ENCODE measurements at regions not wholly inside any gene's neighbourhood (a gene's known extent, or its start where the extent isn't known, plus 50 kb on each side); places are given as distances from the start of the nearest gene placed in this dataset.

DNA sequence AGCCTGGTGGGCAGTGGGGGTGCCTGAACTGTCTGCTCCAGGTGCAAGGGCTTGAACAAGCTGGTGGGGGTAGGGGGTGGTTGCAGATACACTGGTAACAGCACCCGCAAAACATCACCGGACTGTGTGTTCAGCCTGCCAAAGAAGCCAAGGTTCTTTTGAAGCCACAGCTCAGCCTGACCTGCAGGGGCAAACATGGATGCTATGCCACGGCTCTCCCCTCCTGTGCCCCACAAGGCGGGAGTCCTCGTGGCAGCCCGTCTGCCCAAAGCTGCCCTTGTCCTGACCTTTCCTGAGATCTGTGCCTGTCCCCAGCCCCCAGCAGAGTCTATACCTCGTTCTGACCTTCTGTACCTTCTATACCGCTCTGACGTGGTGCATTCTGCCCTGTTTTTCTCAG is 285.7 kb downstream of the GLRX3 start:
- no peak overlapping the region for H2AK5ac ChIP-seq (ENCODE audit: low read length, severe bottlenecking)
- no peak overlapping the region for H4K91ac ChIP-seq (ENCODE audit: low read length)

DNA sequence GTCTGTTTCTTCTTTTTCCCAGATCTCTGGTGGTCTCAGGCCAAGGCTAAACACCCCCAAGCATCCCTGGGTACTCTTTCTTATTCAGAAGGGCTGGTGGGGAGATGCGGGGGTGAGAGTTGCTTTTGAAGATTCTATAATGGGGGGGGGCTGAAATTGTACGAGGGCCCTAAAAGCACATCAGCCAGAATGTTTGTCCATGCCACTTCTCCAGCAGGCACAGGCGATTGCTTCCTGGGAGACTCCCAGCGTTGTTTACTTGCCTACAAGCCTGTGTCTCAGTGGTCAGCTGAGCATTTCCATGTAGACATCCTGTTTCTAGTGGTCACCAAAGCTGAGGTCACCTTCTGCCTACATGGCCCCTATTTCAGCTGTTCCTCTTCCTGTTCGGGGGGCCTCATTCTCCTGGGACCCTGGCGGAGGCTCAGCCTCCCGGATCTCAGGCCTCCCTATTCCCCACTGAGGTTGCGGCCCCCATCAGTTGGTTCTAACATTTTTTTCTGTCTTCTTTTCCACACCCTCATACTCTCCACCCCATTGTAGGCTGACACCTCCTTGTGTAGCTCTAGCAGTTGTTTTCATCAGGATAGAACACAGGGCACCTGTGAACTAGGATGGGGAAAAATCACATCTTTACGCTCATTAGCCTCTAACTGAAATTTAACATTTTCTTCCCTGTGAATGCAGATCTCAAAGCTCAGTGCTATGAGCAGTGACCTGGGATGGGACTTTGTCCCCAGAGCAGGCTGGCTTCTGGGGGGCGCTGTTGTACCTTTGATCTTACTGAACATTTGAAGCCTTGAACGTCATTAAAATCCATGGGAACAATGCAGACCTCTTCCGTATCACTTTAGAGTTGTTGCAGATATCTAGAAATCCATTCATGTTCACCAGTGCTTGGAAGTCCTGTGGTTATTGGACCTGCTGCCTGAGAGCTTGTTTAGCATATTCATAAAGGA is 286.5 kb downstream of the GLRX3 start:
- Histone ChIP-seq H4K91ac (ENCODE audit: low read length) (no peak overlapping the region), H3K4ac (ENCODE audit: low read depth in 1 of 2, low read length in 2 of 2) (no peak overlapping the region), H3K9me3 (ENCODE audit: control insufficient read depth, low read length) (peaks cover 3% of the 10 kb centered on the region), H3K4me3 (ENCODE audit: insufficient read depth in 1 of 2, low read depth in 1 of 2, low read length in 2 of 2) (no peak overlapping the region), H3K27ac (ENCODE audit: low read length, poor library complexity, severe bottlenecking) (no peak overlapping the region), H2BK12ac (ENCODE audit: low read length in 2 of 2) (no peak overlapping the region), H2BK5ac (ENCODE audit: low read depth, low read length, poor library complexity, severe bottlenecking) (no peak overlapping the region), H3K4me2 (ENCODE audit: low read length, poor library complexity, severe bottlenecking) (no peak overlapping the region), H3K18ac (ENCODE audit: low read depth in 1 of 2, low read length in 2 of 2) (no peak overlapping the region), H3K23ac (ENCODE audit: low read length in 2 of 2) (no peak overlapping the region), H4K8ac (ENCODE audit: low read length) (no peak overlapping the region), H2AK5ac (ENCODE audit: low read length, severe bottlenecking) (no peak overlapping the region), H3K14ac (ENCODE audit: low read length in 2 of 2) (no peak overlapping the region), H2BK15ac (ENCODE audit: low read depth, poor library complexity, severe bottlenecking) (no peak overlapping the region), H3K9ac (ENCODE audit: low read length) (no peak overlapping the region), H3K79me1 (replicated peaks; ENCODE audit: low read length, poor library complexity, severe bottlenecking) (no peaks in the 10 kb centered on the region), H2AFZ (ENCODE audit: low read depth, low read length) (no peak overlapping the region), H3K36me3 (ENCODE audit: control insufficient read depth in 1 of 2, insufficient read depth in 2 of 2, low read depth in 1 of 2, low read length in 2 of 2) (no peaks in the 10 kb centered on the region), H3K27me3 (ENCODE audit: control insufficient read depth in 1 of 2, insufficient read depth in 1 of 2, low read length in 2 of 2) (no peaks in the 10 kb centered on the region), H2BK120ac (ENCODE audit: low read depth, low read length) (no peak overlapping the region), H3K4me1 (ENCODE audit: control insufficient read depth, insufficient read depth, low read depth, low read length) (no peaks in the 10 kb centered on the region)
- DNase-seq: no peak
- 68% methylated on average over 11 of the region's 12 CpGs for WGBS

More for the DNA sequence above, 285.7 kb downstream of the GLRX3 start:
- no peaks in the 10 kb centered on the region for H3K4me1 ChIP-seq (ENCODE audit: control insufficient read depth, insufficient read depth, low read depth, low read length)
- no peak overlapping the region for H2BK120ac ChIP-seq (ENCODE audit: low read depth, low read length)
- H3K27me3 ChIP-seq (ENCODE audit: control insufficient read depth in 1 of 2, insufficient read depth in 1 of 2, low read length in 2 of 2): no peaks in the 10 kb centered on the region
- DNase-seq: no peak
- H3K27ac ChIP-seq (ENCODE audit: low read length, poor library complexity, severe bottlenecking): no peak overlapping the region
- H2BK15ac ChIP-seq (ENCODE audit: low read depth, poor library complexity, severe bottlenecking): no peak overlapping the region
- H3K23ac ChIP-seq (ENCODE audit: low read length in 2 of 2): no peak overlapping the region
- no peak overlapping the region for H2AFZ ChIP-seq (ENCODE audit: low read depth, low read length)
- no peak overlapping the region for H2BK5ac ChIP-seq (ENCODE audit: low read depth, low read length, poor library complexity, severe bottlenecking)
- no peak overlapping the region for H3K9ac ChIP-seq (ENCODE audit: low read length)
- no peaks in the 10 kb centered on the region for H3K36me3 ChIP-seq (ENCODE audit: control insufficient read depth in 1 of 2, insufficient read depth in 2 of 2, low read depth in 1 of 2, low read length in 2 of 2)
- no peak overlapping the region for H3K4ac ChIP-seq (ENCODE audit: low read depth in 1 of 2, low read length in 2 of 2)
- peaks cover 3% of the 10 kb centered on the region for H3K9me3 ChIP-seq (ENCODE audit: control insufficient read depth, low read length)
- no peak overlapping the region for H3K14ac ChIP-seq (ENCODE audit: low read length in 2 of 2)
- H3K79me1 ChIP-seq (replicated peaks; ENCODE audit: low read length, poor library complexity, severe bottlenecking): no peaks in the 10 kb centered on the region
- no peak overlapping the region for H3K4me3 ChIP-seq (ENCODE audit: insufficient read depth in 1 of 2, low read depth in 1 of 2, low read length in 2 of 2)
- no peak overlapping the region for H3K18ac ChIP-seq (ENCODE audit: low read depth in 1 of 2, low read length in 2 of 2)
- H2BK12ac ChIP-seq (ENCODE audit: low read length in 2 of 2): no peak overlapping the region
- no peak overlapping the region for H3K4me2 ChIP-seq (ENCODE audit: low read length, poor library complexity, severe bottlenecking)
- WGBS: 81% methylated on average over 9 of the region's 9 CpGs
- no peak overlapping the region for H4K8ac ChIP-seq (ENCODE audit: low read length)

DNA sequence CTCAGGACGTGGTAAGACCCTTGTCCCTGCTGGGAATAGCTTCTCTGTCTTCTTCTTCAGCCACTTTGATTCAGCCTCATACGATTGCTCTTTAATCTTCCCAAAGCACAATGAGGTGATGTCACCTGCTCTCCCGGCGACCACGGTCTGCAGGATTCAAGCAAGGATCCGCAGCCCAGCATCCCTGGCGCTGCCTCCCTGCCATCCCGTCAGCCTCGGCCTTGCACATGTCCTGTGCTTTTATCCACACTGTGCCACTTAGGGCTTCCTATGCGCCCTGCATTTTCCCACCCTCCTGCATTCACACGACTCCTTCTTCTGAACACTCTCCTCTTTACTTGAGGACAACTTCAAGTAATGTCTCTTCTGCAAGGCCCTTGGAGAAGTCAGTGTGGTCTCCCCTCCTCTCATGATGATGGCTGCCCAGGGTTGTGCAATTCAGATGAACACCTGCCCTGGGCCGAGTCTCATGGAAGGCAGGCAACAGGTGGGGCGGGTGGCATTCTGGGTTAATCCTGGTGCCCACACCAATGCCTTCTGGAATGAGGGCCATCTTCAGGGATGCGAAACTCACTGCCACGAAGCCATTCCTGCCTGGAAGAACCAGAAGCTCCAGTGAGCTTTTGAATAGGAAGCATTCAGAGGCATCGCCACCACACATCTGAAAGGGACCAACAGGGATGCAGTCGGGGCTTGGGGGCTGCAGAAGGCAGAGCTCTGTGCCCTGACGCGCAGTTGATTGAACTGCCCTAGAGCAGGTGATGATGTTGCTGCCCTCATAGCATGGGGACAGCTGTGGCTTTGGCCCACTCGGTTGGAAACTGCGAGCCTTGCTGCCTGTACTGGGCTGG is 287.5 kb downstream of the GLRX3 start:
- H3K4me1 ChIP-seq (ENCODE audit: control insufficient read depth, insufficient read depth, low read depth, low read length): no peaks in the 10 kb centered on the region
- H3K9ac ChIP-seq (ENCODE audit: low read length): no peak overlapping the region
- no peaks in the 10 kb centered on the region for H3K79me1 ChIP-seq (replicated peaks; ENCODE audit: low read length, poor library complexity, severe bottlenecking)
- no peak overlapping the region for H2BK12ac ChIP-seq (ENCODE audit: low read length in 2 of 2)
- no peak overlapping the region for H2AK5ac ChIP-seq (ENCODE audit: low read length, severe bottlenecking)
- no peak overlapping the region for H2BK120ac ChIP-seq (ENCODE audit: low read depth, low read length)
- no peak overlapping the region for H3K14ac ChIP-seq (ENCODE audit: low read length in 2 of 2)
- H3K4me2 ChIP-seq (ENCODE audit: low read length, poor library complexity, severe bottlenecking): no peak overlapping the region
- H3K36me3 ChIP-seq (ENCODE audit: control insufficient read depth in 1 of 2, insufficient read depth in 2 of 2, low read depth in 1 of 2, low read length in 2 of 2): no peaks in the 10 kb centered on the region
- no peak overlapping the region for H2BK15ac ChIP-seq (ENCODE audit: low read depth, poor library complexity, severe bottlenecking)
- 79% methylated on average over 21 of the region's 21 CpGs for WGBS
- DNase-seq: no peak
- H3K18ac ChIP-seq (ENCODE audit: low read depth in 1 of 2, low read length in 2 of 2): no peak overlapping the region
- no peak overlapping the region for H2AFZ ChIP-seq (ENCODE audit: low read depth, low read length)
- no peak overlapping the region for H3K4me3 ChIP-seq (ENCODE audit: insufficient read depth in 1 of 2, low read depth in 1 of 2, low read length in 2 of 2)
- H3K4ac ChIP-seq (ENCODE audit: low read depth in 1 of 2, low read length in 2 of 2): no peak overlapping the region
- no peak overlapping the region for H2BK5ac ChIP-seq (ENCODE audit: low read depth, low read length, poor library complexity, severe bottlenecking)
- no peak overlapping the region for H4K91ac ChIP-seq (ENCODE audit: low read length)
- H4K8ac ChIP-seq (ENCODE audit: low read length): no peak overlapping the region
- H3K23ac ChIP-seq (ENCODE audit: low read length in 2 of 2): no peak overlapping the region
- H3K27me3 ChIP-seq (ENCODE audit: control insufficient read depth in 1 of 2, insufficient read depth in 1 of 2, low read length in 2 of 2): no peaks in the 10 kb centered on the region
- H3K27ac ChIP-seq (ENCODE audit: low read length, poor library complexity, severe bottlenecking): no peak overlapping the region
- H3K9me3 ChIP-seq (ENCODE audit: control insufficient read depth, low read length): peaks cover 3% of the 10 kb centered on the region

- Histone ChIP-seq H3K27me3 (ENCODE audit: control insufficient read depth in 1 of 2, insufficient read depth in 1 of 2, low read length in 2 of 2) (no peaks in the 10 kb centered on the region), H3K18ac (ENCODE audit: low read depth in 1 of 2, low read length in 2 of 2) (no peak overlapping the region), H3K79me1 (replicated peaks; ENCODE audit: low read length, poor library complexity, severe bottlenecking) (no peaks in the 10 kb centered on the region), H2BK120ac (ENCODE audit: low read depth, low read length) (no peak overlapping the region), H3K23ac (ENCODE audit: low read length in 2 of 2) (no peak overlapping the region), H3K14ac (ENCODE audit: low read length in 2 of 2) (no peak overlapping the region), H3K4me2 (ENCODE audit: low read length, poor library complexity, severe bottlenecking) (no peak overlapping the region), H3K9ac (ENCODE audit: low read length) (no peak overlapping the region), H3K4ac (ENCODE audit: low read depth in 1 of 2, low read length in 2 of 2) (no peak overlapping the region), H4K91ac (ENCODE audit: low read length) (no peak overlapping the region), H2AFZ (ENCODE audit: low read depth, low read length) (no peak overlapping the region), H3K9me3 (ENCODE audit: control insufficient read depth, low read length) (peaks cover 3% of the 10 kb centered on the region), H2BK5ac (ENCODE audit: low read depth, low read length, poor library complexity, severe bottlenecking) (no peak overlapping the region), H3K4me3 (ENCODE audit: insufficient read depth in 1 of 2, low read depth in 1 of 2, low read length in 2 of 2) (no peak overlapping the region), H3K27ac (ENCODE audit: low read length, poor library complexity, severe bottlenecking) (no peak overlapping the region), H2BK15ac (ENCODE audit: low read depth, poor library complexity, severe bottlenecking) (no peak overlapping the region), H4K8ac (ENCODE audit: low read length) (no peak overlapping the region), H3K4me1 (ENCODE audit: control insufficient read depth, insufficient read depth, low read depth, low read length) (no peaks in the 10 kb centered on the region), H2AK5ac (ENCODE audit: low read length, severe bottlenecking) (no peak overlapping the region), H2BK12ac (ENCODE audit: low read length in 2 of 2) (no peak overlapping the region), H3K36me3 (ENCODE audit: control insufficient read depth in 1 of 2, insufficient read depth in 2 of 2, low read depth in 1 of 2, low read length in 2 of 2) (no peaks in the 10 kb centered on the region)
- WGBS: 79% methylated on average over 10 of the region's 10 CpGs
- DNase-seq: no peak
These were observed 288.2 kb downstream of the GLRX3 start for GRCh38 chr10:130424418-130424817.
